GM13977 (cell line): ENCODE measurements at regions not wholly inside any gene's neighbourhood (a gene's known extent, or its start where the extent isn't known, plus 50 kb on each side); places are given as distances from the start of the nearest gene placed in this dataset.

Source experiments
- DNase-seq: peaks from one replicate; pipeline ENCODE4 v3.0.0; 2012; ENCODE audit warnings: low spot score
- CTCF ChIP-seq: IDR thresholded peaks from 2 replicates; pipeline ENCODE4 v1.5.1; 2012; ENCODE audit warnings: mild to moderate bottlenecking, control low read depth; ENCODE audit not compliant: insufficient read depth; ENCODE audit errors: extremely low read depth, missing control alignments
- in situ Hi-C: fragments of 300-500 bp; cut with MboI; formaldehyde crosslinking; loops from one replicate; pipeline ENCODE4 v1.12.0; 2022; ENCODE audit warnings: low sequenced_read_pairs, low pct_unique_long_range_greater_than_20kb, mixed read lengths, inconsistent platforms; ENCODE audit not compliant: unreplicated experiment

GRCh38 chr18:35862119-35862640, 110.3 kb upstream of the RMP24 start:
- in situ Hi-C loops = no loop called here
- no peak for TF ChIP-seq CTCF
- no peak for DNase-seq

- in situ Hi-C loops = no loop called here
- no peak for TF ChIP-seq CTCF
- DNase-seq = no peak
Measured at GRCh38 chr18:35864916-35865315, 107.6 kb upstream of the RMP24 start.

GRCh38 chr18:35868915-35869314, 103.6 kb upstream of the RMP24 start:
- in situ Hi-C loops = no loop called here
- no peak for TF ChIP-seq CTCF
- no peak for DNase-seq

GRCh38 chr18:35871337-35871736, 101.1 kb upstream of the RMP24 start:
- in situ Hi-C loops = no loop called here
- DNase-seq = no peak
- TF ChIP-seq CTCF = no peak

GRCh38 chr18:35875566-35875965, 96.9 kb upstream of the RMP24 start:
- in situ Hi-C loops = no loop called here
- no peak for DNase-seq
- no peak for TF ChIP-seq CTCF

GRCh38 chr18:35876243-35876642, 96.2 kb upstream of the RMP24 start:
- no peak for TF ChIP-seq CTCF
- DNase-seq = no peak

GRCh38 chr18:35880788-35881455, 91.6 kb upstream of the RMP24 start:
- in situ Hi-C loops = no loop called here
- no peak for DNase-seq
- TF ChIP-seq CTCF = no peak

More at GRCh38 chr18:35876243-35876642, 96.2 kb upstream of the RMP24 start:
- in situ Hi-C loops = no loop called here
